CD4-positive, alpha-beta T cell treated with Interferon alpha-2 for 1 hour (primary cell): ENCODE measurements at regions not wholly inside any gene's neighbourhood (a gene's known extent, or its start where the extent isn't known, plus 50 kb on each side); places are given as distances from the start of the nearest gene placed in this dataset.

Experiments
- DNase-seq, 2 donors: peaks; one replicate each; pipeline ENCODE4 v3.0.0-alpha.2; 2020 to 2022

GRCh38 chr20:3307725-3308124 is 68.7 kb upstream of the SLC4A11 start:
- DNase-seq, result no peak

GRCh38 chr20:3307078-3307477 is 68.1 kb upstream of the SLC4A11 start:
- no peak for DNase-seq

- DNase-seq, result no peak
Measured at GRCh38 chr20:3306068-3306467, 67.1 kb upstream of the SLC4A11 start.

- DNase-seq, result no peak
Measured at GRCh38 chr20:3304456-3304855, 65.5 kb upstream of the SLC4A11 start.

GRCh38 chr20:3297079-3297378 is 58.0 kb upstream of the SLC4A11 start:
- DNase-seq, result no peak

- DNase-seq, result no peak
Measured at GRCh38 chr20:3296261-3297078, 57.5 kb upstream of the SLC4A11 start.
